Peyer's patch (tissue), 4 donors: ENCODE measurements at regions not wholly inside any gene's neighbourhood (a gene's known extent, or its start where the extent isn't known, plus 50 kb on each side); places are given as distances from the start of the nearest gene placed in this dataset.

Experiments used
- CTCF ChIP-seq, 6 experiments: fragments of 450-650 bp in 4 of 6; fragments of 200-600 bp in 2 of 6; sonication (generic) in 1 of 6; IDR thresholded peaks; one replicate each; pipeline ENCODE4 v1.5.1; 2017 to 2019; ENCODE audit warnings: antibody characterized with exemption in 6 of 6, mild to moderate bottlenecking in 3 of 6, moderate library complexity in 1 of 6
- POLR2A ChIP-seq, 2 donors: fragments of 450-650 bp; IDR thresholded peaks; one replicate each; pipeline ENCODE4 v1.5.1; 2017; ENCODE audit warnings: antibody characterized with exemption in 2 of 2, mild to moderate bottlenecking in 2 of 2, moderate library complexity in 2 of 2

GRCh38 chr14:22456421-22456820 lies 132.6 kb downstream of the DAD1 start:
- TF ChIP-seq CTCF (IDR thresholded peaks at IDR 0.05), result no peak
- no peak for TF ChIP-seq POLR2A (IDR thresholded peaks at IDR 0.05)
